ENCODE measurements at regions not wholly inside any gene's neighbourhood (a gene's known extent, or its start where the extent isn't known, plus 50 kb on each side); places are given as distances from the start of the nearest gene placed in this dataset.

- TF ChIP-seq CTCF (IDR thresholded peaks at IDR 0.05) (no peak), ZFX (IDR thresholded peaks at IDR 0.05; ENCODE audit: borderline replicate concordance) (no peak)
Measured at GRCh38 chr18:60691061-60691460, 318.5 kb upstream of the MC4R start.
